Kidney epithelial cell (primary cell): ENCODE measurements at regions not wholly inside any gene's neighbourhood (a gene's known extent, or its start where the extent isn't known, plus 50 kb on each side); places are given as distances from the start of the nearest gene placed in this dataset.

Experiments used
- DNase-seq: peaks from one replicate; pipeline ENCODE4 v3.0.0-alpha.2; 2010; ENCODE audit warnings: low read depth
- H3K27me3 ChIP-seq: 2 replicates; pipeline ENCODE4 v1.6.0; 2011; ENCODE audit warnings: low read length; ENCODE audit not compliant: control insufficient read depth, insufficient read depth
- H3K36me3 ChIP-seq: 2 replicates; pipeline ENCODE4 v1.5.1; 2011; ENCODE audit warnings: low read length; ENCODE audit not compliant: control insufficient read depth, insufficient read depth
- H3K4me3 ChIP-seq: 2 replicates; pipeline ENCODE4 v1.5.1; 2011; ENCODE audit warnings: low read depth, mild to moderate bottlenecking, control low read depth, low read length
- TF ChIP-seq, protein P1 (sequence below): IDR thresholded peaks from 2 replicates; pipeline ENCODE4 v1.5.1; 2011; ENCODE audit warnings: mild to moderate bottlenecking, moderate library complexity, low read length, control low read depth, inconsistent platforms; ENCODE audit not compliant: insufficient read depth, poor library complexity, severe bottlenecking

DNA sequence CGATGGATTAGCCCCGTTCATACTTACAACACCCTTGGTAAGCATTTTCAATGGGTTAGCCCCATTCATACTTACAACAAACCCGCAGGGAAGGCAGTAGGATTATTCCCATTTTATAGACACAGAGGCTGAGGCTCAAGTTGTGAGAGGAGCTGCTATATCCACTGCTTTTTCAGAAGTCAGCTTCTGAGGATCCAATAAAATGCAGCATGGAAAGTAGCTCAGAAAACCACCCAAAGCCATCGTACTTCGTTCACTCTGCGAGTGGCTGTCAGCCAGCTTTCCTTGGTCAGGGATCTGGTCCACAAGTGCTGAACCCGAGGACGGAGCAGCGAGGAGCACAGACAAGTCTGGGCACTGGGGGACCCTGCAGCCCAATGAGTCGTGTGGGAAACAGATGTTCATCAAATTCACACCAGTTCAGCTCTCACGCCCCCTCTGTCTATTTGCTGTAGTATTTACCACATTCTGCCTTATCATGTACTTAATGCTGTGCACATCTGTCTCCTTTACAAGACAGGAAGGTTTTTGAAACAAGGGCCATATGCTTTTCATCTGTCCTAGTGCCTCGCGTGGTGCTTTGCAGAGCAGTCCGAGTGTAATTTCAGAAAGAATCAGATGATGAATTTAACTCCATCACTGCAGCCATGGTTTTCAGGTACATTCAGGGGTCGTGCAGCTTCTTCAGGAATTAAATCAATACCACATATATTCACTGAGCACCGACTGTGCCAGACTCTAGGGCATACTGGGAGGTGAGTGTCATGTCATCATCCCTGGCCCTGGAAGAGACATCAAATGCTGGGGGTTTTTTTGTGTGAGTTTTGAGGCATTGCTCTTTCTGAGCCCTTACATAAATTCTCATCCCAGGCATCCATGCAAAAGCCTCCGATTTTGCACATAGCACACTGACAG is 256.9 kb downstream of the CDH26 start:
- H3K36me3 ChIP-seq: no peaks in the 10 kb centered on the region
- peaks cover 3% of the 10 kb centered on the region for H3K27me3 ChIP-seq
- TF ChIP-seq, protein P1, sequence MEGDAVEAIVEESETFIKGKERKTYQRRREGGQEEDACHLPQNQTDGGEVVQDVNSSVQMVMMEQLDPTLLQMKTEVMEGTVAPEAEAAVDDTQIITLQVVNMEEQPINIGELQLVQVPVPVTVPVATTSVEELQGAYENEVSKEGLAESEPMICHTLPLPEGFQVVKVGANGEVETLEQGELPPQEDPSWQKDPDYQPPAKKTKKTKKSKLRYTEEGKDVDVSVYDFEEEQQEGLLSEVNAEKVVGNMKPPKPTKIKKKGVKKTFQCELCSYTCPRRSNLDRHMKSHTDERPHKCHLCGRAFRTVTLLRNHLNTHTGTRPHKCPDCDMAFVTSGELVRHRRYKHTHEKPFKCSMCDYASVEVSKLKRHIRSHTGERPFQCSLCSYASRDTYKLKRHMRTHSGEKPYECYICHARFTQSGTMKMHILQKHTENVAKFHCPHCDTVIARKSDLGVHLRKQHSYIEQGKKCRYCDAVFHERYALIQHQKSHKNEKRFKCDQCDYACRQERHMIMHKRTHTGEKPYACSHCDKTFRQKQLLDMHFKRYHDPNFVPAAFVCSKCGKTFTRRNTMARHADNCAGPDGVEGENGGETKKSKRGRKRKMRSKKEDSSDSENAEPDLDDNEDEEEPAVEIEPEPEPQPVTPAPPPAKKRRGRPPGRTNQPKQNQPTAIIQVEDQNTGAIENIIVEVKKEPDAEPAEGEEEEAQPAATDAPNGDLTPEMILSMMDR: no peak
- no peak overlapping the region for H3K4me3 ChIP-seq
- no peak for DNase-seq

DNA sequence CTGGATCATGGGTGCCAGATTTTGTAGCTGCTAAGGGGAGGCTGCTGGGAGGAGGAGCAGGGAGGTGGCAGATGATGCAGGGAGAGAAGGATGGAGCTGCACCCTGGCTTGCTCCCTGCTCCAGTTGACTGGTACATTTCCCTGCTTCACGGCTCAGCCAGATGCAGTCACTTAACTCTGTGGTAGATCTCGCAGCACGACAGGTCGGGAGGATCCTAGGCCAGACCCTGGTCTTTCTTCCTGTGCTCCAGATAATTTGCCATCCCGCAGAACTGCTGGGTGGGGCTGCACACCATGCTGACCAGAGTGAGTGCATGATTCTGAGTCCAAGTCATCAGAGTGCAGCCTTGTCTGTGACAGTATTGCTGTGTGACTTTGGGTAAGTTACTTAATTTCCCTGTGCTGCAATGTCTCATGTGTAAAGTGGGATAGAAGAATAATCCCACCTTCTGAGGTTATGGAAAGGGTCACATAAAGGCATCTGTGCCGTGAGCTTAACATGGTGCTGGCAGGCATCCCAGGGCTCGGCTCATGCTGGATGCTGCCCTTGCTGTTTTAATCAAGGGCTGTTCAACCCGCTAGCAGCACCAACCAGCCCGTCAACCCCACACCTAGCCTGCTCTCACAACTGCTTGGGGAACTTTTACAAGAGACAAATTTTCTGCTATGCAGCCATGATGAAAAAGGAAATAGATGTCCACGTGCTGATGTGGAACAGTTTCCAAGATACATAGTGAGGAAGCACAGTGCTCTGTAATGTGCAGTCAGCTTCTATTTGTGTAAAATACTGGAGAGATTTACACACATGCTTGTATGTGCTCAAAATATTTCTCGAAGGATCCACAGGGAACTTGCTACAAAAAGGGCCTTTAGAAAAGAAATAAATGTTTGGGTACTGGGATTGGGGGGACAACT is 257.9 kb downstream of the CDH26 start:
- Histone ChIP-seq H3K4me3 (no peak overlapping the region), H3K27me3 (peaks cover 3% of the 10 kb centered on the region), H3K36me3 (no peaks in the 10 kb centered on the region)
- no peak for DNase-seq
- TF ChIP-seq, protein P1: no peak

DNA sequence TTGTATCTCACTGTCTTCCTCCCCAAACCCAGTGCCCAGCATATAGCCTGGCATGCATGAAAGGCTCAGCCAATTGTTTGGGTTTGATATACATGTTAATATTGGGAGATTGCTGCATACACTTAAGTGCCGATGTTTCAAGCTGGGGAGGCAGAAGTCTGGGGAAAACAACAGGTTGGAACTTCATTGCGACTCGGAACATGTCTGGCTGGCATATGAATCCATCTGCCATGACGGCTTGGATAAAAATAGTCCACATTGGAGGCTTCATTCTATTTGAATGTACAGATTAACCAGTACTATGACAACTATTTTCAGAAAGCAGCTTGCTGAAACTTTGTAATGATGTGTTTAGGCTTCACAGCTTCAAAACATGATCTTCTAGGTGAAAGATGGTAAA is 261.0 kb downstream of the CDH26 start:
- no peak overlapping the region for H3K4me3 ChIP-seq
- H3K36me3 ChIP-seq: no peaks in the 10 kb centered on the region
- peaks cover 3% of the 10 kb centered on the region for H3K27me3 ChIP-seq
- TF ChIP-seq, protein P1: no peak
- DNase-seq: no peak

DNA sequence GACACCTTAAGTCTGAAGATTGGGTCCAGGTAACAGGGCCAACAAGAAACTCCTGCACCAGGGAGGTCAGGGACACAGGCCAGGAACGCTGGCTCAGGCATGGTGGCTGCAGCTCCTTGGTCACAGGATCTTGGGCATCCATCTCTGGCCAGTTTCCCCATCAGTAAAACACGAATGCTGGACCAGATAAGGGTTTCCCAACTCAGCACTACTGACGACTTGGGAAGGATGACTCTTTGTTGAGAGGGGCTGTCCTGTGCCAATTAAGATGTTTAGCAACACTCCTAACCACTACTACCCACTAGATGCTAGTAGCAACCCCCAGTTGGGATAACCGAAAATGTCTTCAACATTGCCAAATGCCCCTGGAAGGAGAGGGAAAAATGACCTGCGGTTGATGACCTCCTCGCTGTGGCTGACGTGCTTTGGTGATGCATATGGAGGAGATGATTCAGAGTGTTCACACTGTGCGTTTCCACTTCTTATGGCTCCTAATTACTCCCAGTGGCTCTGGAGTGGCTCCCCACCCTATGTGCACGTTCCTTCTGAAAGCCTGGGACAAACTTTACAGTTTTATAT is 261.9 kb downstream of the CDH26 start:
- Histone ChIP-seq H3K36me3 (no peaks in the 10 kb centered on the region), H3K4me3 (no peak overlapping the region), H3K27me3 (peaks cover 3% of the 10 kb centered on the region)
- DNase-seq: no peak
- TF ChIP-seq, protein P1: no peak

DNA sequence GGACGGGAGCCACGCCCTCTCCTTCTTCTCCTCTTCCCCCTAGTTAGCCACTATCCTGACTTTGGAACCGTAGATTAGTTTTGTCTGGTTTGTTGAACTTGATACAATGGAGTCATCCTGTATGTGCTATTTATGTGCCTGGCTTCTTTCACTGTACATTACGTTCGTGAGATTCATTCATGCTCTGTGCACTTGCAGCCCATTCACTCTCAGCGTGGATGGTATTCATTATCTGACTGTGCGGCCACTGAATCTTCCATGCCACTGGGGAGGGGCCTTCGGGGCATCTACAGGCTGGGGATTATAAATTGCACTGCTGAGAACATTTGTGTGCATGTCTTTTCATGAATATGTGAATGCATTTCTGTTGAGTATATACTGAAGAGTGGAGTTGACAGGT is 262.5 kb downstream of the CDH26 start:
- no peak for DNase-seq
- Histone ChIP-seq H3K27me3 (peaks cover 3% of the 10 kb centered on the region), H3K4me3 (no peak overlapping the region), H3K36me3 (no peaks in the 10 kb centered on the region)
- TF ChIP-seq, protein P1: no peak
